ENCODE measurements at regions not wholly inside any gene's neighbourhood (a gene's known extent, or its start where the extent isn't known, plus 50 kb on each side); places are given as distances from the start of the nearest gene placed in this dataset.

GRCh38 chr16:54351171-54351570 is 64.6 kb upstream of the IRX3 start:
- no peak for DNase-seq (ENCODE audit: low read depth)
- no peak overlapping the region for H3K4me3 ChIP-seq (ENCODE audit: low read depth, low read length)
- no peak for TF ChIP-seq CTCF (IDR thresholded peaks at IDR 0.05; ENCODE audit: insufficient read depth, low read depth, low read length, missing control alignments)

GRCh38 chr16:54347961-54348360 is 61.4 kb upstream of the IRX3 start:
- no peak for DNase-seq (ENCODE audit: low read depth)
- H3K4me3 ChIP-seq (ENCODE audit: low read depth, low read length): no peak overlapping the region
- TF ChIP-seq CTCF (IDR thresholded peaks at IDR 0.05; ENCODE audit: insufficient read depth, low read depth, low read length, missing control alignments): no peak

- no peak overlapping the region for H3K4me3 ChIP-seq (ENCODE audit: low read depth, low read length)
- no peak for DNase-seq (ENCODE audit: low read depth)
- no peak for TF ChIP-seq CTCF (IDR thresholded peaks at IDR 0.05; ENCODE audit: insufficient read depth, low read depth, low read length, missing control alignments)
Observed at GRCh38 chr16:54346041-54346440, 59.5 kb upstream of the IRX3 start.

- no peak overlapping the region for H3K4me3 ChIP-seq (ENCODE audit: low read depth, low read length)
- no peak for DNase-seq (ENCODE audit: low read depth)
- TF ChIP-seq CTCF (IDR thresholded peaks at IDR 0.05; ENCODE audit: insufficient read depth, low read depth, low read length, missing control alignments): no peak
Observed at GRCh38 chr16:54344646-54345630, 58.4 kb upstream of the IRX3 start.

- DNase-seq (ENCODE audit: low read depth): no peak
- no peak for TF ChIP-seq CTCF (IDR thresholded peaks at IDR 0.05; ENCODE audit: insufficient read depth, low read depth, low read length, missing control alignments)
- no peak overlapping the region for H3K4me3 ChIP-seq (ENCODE audit: low read depth, low read length)
Observed at GRCh38 chr16:54342966-54343365, 56.4 kb upstream of the IRX3 start.

GRCh38 chr16:54341892-54342776 is 55.5 kb upstream of the IRX3 start:
- DNase-seq (ENCODE audit: low read depth): no peak
- no peak for TF ChIP-seq CTCF (IDR thresholded peaks at IDR 0.05; ENCODE audit: insufficient read depth, low read depth, low read length, missing control alignments)
- no peak overlapping the region for H3K4me3 ChIP-seq (ENCODE audit: low read depth, low read length)
